HG02943 (cell line): ENCODE measurements at regions not wholly inside any gene's neighbourhood (a gene's known extent, or its start where the extent isn't known, plus 50 kb on each side); places are given as distances from the start of the nearest gene placed in this dataset.

Experiments used
- ATAC-seq: cut with Tn5 transposase; IDR thresholded peaks from one replicate; pipeline ENCODE4 v1.9.1; 2021; ENCODE audit warnings: mild to moderate bottlenecking, low read depth, moderate library complexity; ENCODE audit not compliant: unreplicated experiment

DNA sequence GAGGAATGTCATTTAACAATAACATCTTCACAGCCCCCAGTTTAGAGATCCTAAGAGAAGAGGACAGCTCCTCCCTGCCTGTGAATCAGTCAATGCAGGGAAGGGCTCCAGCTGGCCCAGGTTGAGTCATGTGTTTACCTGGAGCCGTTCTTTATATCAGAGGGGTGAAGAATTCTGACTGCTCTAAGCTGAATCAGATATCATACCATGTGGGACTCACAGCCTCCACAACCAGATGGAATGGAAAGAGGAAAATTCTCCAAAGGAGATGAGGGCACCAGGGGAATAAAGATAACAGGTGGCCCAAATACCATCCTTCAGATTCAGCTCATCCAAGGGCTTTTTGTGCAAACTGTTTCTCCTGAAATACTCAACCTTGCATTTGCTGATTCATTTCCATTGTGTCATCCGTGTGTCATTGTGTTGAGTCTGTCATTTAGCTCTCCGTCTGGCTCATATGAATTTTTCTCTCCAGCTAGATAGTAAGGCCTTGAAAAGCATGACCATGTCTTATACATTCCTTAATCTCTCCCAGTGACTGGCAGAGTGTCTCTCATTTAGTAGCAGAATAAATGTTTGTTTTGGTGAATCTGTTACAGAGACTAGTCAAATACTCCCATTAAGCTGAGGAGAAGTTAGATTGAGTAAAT lies 217.9 kb downstream of the RFC3 start:
- no peak for ATAC-seq

GRCh38 chr13:34037636-34038540 lies 219.9 kb downstream of the RFC3 start:
- ATAC-seq, result no peak

GRCh38 chr13:34038541-34039068 lies 220.7 kb downstream of the RFC3 start:
- ATAC-seq, result no peak

DNA sequence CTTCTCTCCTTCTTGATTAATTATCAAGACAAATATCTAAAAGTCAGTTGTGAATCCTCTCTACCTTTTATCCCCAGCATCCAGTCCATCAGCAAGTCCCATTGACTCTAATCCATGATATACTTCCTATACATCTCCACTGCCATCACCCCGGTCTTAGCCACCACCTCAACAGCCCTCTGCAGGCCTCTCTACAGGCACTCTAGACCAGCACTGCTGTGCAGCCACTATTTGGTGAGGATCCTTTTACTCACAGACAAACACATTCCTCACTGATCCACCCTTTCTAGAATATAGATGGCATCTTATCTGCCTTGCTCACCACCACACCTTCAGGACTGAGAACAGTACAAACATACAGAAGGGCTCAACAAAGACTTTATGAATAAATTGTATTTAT lies 221.7 kb downstream of the RFC3 start:
- ATAC-seq, result no peak

GRCh38 chr13:34040863-34041262 lies 222.9 kb downstream of the RFC3 start:
- ATAC-seq, result no peak

DNA sequence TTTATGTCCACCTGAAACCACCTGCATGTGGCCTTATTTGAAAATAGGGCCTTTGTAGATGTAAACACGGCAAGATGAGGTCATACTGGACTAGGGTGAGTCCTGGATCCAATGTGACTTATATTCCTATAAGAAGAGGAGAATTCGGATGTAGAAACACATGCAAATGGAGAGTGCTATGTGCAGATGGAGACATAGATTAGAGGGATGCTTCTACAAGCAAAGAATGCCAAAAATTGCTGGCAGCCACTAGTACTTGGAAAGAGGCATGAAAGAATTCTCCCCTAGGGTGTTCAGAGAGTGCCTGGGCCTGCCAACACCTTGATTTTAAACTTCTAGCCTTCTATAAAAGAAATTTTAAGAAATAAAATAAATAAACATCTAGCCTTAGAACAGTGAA lies 226.1 kb downstream of the RFC3 start:
- ATAC-seq, result no peak

GRCh38 chr13:34044660-34045080 lies 226.7 kb downstream of the RFC3 start:
- ATAC-seq, result no peak

- no peak for ATAC-seq
Measured at GRCh38 chr13:34046457-34046856, 228.5 kb downstream of the RFC3 start.

DNA sequence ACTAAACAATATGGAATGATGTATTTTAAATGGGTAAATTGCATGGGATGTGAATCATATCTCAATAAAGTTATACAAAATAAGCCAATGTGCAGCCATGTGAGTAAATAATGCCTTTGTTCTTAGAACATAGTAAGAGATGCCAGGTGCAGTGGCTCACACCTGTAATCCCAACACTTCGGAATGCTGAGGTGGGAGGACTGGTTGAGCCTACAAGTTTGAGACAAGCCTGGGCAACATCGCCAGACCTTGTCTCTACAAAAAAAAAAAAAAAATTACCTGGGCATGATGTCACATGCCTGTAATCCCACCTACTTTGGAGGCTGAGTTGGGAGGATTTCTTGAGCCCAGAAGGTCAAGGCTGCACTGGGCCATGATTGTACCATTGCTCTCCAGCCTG lies 230.7 kb downstream of the RFC3 start:
- no peak for ATAC-seq

DNA sequence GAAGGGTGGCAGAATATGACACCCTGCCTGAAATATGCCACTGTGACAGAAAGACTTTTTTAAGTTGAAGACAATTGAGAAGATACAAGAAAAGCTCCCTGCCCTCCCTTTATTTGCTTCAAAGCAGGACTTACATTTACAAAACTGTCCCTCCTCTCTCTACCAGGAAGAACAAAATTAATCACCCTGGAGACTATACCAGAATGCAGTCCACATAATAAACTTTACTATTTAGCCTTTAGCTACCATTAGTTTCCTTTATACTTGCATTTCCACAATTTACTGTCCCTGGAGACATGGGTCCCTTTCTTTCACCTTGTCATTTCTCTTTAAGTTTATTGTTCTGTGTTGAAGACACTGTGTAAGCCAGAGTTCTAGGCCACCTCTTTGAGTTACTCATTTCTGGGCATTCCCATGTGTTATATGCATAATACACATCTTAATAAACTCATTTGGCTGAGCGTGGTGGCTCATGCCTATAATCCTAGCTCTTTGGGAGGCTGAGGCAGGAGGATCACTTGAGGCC lies 238.8 kb downstream of the RFC3 start:
- ATAC-seq, result no peak

GRCh38 chr13:34064456-34065205 lies 246.7 kb downstream of the RFC3 start:
- ATAC-seq, result no peak

DNA sequence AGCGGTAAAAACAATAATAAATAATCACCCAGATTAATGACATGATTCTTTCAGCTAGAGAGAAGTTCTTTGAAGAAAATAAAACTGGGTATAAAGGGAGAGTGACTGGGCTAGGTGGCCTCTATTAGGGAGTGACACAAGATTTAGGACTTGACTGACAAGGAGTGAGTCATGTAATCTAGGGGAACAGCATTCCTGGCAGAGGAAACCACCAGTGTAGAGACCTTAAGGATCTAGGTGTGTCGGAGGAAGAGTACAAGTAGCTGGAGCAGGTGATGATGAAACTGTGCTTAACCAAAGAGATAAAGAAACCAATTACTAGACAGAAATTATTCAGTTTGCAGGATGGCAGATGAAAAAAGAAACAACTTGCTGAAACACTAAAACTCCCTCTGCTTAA lies 248.0 kb downstream of the RFC3 start:
- no peak for ATAC-seq

DNA sequence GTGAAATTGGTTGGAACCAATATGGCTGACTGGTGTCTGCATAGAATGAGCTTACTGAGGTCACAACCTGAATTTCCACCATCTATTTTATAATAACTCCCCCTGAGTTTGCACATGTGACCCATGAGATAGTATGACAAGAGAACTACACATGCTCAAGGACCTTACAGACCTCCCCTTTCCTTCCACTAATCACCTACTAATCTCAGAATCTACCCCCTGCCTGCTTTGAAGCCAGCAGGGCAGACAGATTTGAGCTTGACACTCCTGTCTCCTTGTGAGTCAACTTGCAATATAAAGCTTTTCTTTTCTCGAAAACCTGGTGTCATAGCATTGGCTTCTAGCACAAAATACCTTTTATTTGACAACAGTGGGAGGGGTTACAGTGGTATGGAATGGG lies 248.4 kb downstream of the RFC3 start:
- no peak for ATAC-seq

- ATAC-seq, result no peak
Measured at GRCh38 chr13:34070006-34070405, 252.1 kb downstream of the RFC3 start.

GRCh38 chr13:34070544-34071303 lies 252.8 kb downstream of the RFC3 start:
- no peak for ATAC-seq

DNA sequence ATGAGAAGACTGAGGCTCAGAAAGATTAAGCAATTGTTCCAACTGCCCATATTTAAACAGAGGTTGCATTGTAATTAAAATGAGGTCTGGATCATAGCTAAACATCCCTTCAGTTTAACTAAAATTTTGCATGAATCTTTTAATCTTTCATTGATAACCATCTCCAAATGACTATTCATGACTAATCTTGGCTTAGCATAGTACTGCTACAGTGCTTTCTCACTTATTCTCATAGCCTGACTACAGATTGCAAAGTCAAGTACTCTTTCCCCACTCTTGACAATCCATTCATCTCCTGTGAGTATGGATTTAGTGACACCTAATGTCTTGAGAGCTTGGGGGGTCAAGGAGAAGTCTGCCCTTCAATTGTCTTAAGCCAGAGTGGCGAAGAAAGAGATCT lies 258.4 kb downstream of the RFC3 start:
- ATAC-seq, result no peak

DNA sequence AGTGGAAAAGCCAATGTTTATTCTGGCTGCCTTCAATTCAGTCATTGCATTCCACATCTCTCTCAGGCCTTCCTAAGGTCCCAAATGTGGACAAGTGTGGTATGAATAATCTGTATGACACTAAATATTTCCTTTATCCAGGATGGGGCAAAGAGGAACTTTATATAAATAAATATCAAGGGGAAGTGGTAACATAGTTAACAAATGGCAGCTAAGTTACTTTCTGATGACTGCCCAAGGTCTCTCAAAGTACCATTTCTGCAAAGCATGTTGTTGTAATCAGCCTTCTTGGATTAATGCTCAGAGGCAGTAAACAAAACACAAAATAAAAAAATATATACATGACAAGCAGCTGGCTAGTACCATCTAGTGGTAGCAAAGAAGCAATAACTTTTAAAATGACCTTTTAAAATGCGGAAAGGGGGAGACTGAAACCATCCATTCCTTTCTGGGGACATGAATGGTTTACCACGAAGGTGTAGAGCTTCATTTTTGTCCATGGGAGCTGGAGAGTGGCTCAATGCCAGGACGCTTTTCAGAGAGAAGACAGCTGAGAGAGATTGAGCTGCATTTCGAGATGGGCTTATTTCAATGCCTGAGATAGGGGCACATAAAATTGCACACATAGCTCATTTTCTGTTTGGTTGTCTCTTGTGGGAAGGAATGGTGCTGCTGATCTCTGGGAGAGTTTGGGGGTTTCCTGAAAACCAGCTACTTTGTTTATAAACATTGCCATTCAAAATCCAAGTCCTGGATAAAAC lies 259.2 kb downstream of the RFC3 start:
- ATAC-seq, result no peak

- no peak for ATAC-seq
Measured at GRCh38 chr13:34078334-34078999, 260.5 kb downstream of the RFC3 start.

- ATAC-seq, result no peak
Measured at GRCh38 chr13:34085204-34085603, 267.3 kb downstream of the RFC3 start.
